ENCODE measurements at regions not wholly inside any gene's neighbourhood (a gene's known extent, or its start where the extent isn't known, plus 50 kb on each side); places are given as distances from the start of the nearest gene placed in this dataset.

DNA sequence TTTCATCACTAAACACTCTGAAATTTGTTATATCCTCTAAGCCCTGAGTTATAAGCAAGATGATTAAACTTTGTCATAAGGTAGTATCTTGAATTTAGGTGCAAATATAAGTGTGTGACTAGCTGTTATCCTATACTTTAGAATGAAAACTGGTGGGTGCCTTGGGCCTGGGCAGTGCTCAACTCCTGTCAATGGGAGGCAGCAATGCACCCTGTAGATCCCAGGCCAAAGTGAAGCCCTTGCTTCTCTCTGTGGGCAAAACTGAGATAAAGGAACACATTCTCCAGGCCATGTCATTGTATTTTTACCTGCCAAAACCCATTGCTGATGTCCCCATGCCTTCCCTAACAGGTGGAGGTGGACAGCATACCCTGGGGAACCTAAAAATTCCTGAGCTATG lies 525.2 kb downstream of the TNS1 start:
- DNase-seq (ENCODE audit: low spot score): no peak

GRCh38 chr2:217475791-217476190 lies 527.0 kb downstream of the TNS1 start:
- DNase-seq (ENCODE audit: low spot score): no peak

DNA sequence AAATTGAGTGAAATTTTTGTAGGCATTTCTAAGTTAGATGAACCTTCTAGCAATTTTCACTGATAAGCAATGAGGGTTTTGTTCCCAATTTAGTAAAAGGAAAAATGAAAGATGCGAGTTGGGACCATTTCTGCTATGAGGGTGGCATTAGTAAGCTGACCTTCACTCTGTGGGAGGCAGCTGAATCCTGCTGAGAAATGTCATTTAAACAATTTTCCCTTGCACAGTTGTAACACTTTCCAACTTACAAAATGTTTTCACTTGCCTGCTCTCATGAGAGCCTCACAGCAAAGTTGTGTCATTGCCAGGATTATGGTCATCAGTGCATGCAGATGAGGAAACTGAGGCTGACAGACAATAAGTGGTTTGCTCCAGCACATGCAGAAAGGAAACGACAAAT lies 527.7 kb downstream of the TNS1 start:
- DNase-seq (ENCODE audit: low spot score): no peak

DNA sequence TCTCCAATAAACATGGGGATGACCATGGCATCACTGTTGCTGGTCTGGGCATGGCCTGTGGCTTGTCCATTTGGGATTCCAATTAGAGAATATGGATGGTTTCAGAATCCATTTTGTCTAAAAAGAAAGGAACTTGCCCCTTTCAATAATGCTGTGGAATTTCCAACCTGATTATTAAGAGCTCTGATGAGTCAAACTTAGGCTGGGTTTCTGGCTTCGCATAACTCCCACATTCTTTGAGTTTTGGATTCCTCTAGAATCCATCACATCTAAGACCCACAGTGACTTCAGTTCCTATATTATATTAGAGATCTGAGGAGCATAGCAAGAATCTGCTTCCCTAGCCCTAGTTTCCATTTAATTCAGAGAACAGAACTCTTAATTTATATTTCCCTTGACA lies 531.5 kb downstream of the TNS1 start:
- no peak for DNase-seq (ENCODE audit: low spot score)

DNA sequence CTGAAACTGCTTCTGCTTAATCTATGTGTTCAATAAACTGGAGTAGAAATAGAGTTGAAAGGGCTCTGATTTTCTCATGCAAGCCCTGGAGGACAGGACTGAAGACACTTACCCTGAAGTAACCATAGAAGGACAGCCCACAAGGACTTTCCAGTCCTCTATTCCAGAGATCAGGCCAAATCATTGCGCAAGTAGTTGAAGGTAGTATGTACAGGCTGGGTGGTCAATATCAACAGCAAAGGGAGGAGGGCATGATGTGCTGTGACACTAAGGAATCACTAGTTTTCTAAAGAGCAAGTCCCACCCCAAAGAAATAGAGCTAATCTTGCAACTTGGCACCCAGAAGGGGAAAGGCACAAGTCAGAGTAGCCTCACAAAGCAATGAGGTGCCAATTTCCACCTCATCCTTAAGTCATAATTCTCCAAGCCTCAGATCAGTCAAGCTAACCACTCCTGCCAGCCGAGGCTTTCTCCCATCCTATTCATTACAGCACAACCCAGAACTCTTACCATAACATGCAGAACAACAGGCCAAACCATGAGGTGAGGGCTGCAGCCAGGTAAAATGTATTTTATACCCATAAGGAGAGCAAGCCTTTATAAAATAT lies 533.5 kb downstream of the TNS1 start:
- DNase-seq (ENCODE audit: low spot score): no peak

GRCh38 chr2:217468042-217468830 lies 534.6 kb downstream of the TNS1 start:
- DNase-seq (ENCODE audit: low spot score): no peak

- DNase-seq (ENCODE audit: low spot score): no peak
Observed at GRCh38 chr2:217467331-217467730, 535.5 kb downstream of the TNS1 start.

DNA sequence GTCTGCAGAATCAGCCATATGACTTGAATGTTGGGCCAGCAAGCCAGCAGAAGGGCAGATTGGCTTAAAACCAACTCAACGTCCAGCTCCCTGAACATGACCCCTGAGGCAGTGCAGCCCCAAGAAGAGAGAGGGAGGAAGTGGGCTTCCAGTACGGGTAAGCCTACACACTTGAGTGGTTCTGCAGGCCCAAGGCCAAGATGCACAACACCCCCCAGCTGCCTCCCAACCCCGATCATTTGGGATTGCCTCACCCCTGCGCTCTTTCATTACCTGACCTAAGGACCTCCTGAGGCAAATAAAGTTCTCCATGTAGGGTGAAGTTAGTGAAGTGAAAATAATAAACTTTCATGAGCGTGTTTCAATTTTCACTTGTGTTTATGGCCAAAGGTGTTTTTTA lies 536.0 kb downstream of the TNS1 start:
- no peak for DNase-seq (ENCODE audit: low spot score)

DNA sequence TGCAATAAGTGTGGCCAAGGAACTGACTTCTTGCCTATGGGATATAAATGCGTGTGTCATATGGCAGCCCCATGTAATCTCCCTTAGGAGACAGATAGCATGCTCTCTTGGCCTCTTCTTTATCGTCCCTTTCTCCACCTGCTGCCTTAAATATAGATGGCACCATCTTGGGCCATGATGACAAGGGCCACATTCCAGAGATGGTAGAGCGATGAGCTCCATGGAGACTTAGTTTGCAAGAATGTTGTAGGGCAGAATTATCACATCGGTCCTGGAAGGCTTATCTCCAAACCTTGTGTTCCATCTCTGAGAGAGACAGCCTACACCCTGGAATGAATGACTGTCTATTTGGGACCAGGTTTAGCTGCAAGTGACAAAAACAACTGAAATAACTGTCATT lies 536.7 kb downstream of the TNS1 start:
- DNase-seq (ENCODE audit: low spot score): no peak

DNA sequence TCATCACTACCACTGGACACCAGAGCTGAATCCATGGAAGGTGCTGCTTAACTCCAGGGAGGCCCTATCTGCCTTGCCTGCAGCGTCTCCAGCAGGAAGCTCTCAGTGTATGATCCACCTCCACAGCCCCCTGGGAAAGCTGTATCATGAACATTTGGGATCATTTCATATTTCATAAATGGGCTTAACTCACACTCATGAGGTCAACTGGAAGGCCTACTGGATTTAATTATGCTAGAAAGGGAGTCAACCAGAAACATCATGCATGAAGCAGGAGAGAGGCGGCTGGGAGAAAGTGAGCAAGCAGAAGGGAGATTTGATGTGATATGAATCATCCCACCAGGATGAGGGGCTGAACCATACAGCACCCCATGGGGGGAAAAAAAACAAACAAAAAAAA lies 537.7 kb downstream of the TNS1 start:
- no peak for DNase-seq (ENCODE audit: low spot score)

GRCh38 chr2:217463402-217464075 lies 539.3 kb downstream of the TNS1 start:
- no peak for DNase-seq (ENCODE audit: low spot score)

DNA sequence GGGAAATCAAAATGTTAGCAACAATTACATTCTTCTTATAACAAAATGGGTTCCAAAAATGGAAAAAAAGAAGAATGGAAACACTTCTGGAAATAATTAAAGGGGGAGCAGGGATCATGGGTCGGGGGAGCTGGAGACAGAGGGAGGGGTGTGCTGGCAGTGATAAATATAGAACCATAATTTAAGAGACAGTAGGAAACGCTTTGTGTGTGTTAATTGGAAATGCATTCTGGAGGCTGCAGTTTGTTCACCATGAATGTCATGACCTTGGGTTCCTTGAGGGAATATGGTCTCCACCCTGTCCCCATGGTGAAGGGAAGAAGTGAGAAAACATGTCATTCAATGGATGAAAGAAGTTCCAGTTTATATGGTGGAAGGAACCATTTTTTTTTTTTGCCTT lies 540.7 kb downstream of the TNS1 start:
- no peak for DNase-seq (ENCODE audit: low spot score)

GRCh38 chr2:217461674-217462073 lies 541.1 kb downstream of the TNS1 start:
- no peak for DNase-seq (ENCODE audit: low spot score)

DNA sequence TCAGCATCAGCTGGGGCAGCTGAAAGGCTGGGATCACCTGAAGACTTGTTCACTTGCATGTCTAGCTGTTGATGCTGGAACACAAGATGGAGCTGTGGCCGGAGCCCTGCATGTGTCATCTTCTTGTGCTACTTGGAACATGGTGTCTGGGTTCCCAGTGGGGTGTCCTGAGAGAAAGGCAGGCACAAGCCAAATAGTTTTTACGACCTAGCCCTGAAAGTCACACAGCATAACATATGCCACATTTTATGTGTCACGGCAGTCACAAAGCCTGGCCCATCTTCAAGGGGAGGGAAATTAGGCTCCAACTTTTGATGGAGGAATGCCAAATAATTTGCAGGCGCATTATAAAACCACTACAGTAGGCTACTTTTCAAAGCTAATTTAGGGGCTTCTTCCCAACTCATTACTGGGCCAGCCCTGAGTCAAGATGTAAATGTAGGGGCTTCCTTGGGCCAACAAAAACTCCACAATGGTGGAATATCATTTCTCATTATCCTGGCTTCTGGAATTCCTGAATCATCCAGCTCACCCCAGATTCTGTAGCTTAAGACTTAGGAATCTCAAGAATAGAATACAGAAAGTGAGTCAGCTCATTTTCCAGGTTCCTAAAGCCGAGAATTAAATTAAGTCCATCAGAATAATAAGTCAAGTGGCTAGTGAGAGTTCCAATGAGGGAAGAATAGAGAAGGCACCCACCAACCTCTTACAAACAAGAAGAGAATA lies 543.0 kb downstream of the TNS1 start:
- no peak for DNase-seq (ENCODE audit: low spot score)

DNA sequence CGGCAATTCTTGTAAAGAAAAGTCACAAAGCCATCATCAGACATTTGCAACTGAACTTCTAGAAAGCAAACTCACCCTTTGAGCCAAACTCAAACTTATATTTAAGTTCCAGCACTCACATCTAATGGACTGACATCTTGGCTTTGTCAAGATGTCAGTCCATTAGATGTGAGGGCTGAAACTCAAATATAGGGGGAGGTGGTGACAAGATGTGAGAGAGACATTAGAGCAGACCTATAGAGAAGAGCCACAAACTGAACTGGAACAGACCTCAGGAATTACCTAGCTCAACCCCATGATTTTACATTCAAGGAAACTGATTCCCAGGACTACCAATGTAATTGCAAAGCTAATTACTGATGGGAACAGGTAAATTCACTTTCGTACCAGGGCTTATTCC lies 543.8 kb downstream of the TNS1 start:
- no peak for DNase-seq (ENCODE audit: low spot score)

- no peak for DNase-seq (ENCODE audit: low spot score)
Observed at GRCh38 chr2:217456016-217456415, 546.8 kb downstream of the TNS1 start.

GRCh38 chr2:217452928-217453327 lies 549.9 kb downstream of the TNS1 start:
- no peak for DNase-seq (ENCODE audit: low spot score)

DNA sequence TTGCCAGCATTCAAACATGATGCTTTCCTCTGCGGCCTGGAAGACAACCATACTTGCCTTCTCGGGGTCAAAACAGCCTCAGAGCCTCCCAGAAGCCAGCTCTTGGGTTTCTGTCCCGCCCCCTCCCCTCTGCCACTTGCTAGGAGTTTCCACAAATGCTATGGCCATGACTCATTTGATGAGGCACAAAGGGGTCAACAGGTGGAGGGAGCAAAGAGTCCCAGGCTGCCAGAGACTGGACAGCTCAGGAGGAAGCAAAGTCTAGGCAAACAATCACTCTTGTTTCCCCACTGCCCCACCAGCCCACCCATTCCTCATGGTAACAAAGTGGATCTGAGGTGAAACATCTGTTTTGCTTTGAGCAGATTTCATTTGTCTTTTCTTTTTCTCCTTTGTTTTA lies 551.1 kb downstream of the TNS1 start:
- no peak for DNase-seq (ENCODE audit: low spot score)

GRCh38 chr2:217449444-217449843 lies 553.4 kb downstream of the TNS1 start:
- DNase-seq (ENCODE audit: low spot score): no peak

DNA sequence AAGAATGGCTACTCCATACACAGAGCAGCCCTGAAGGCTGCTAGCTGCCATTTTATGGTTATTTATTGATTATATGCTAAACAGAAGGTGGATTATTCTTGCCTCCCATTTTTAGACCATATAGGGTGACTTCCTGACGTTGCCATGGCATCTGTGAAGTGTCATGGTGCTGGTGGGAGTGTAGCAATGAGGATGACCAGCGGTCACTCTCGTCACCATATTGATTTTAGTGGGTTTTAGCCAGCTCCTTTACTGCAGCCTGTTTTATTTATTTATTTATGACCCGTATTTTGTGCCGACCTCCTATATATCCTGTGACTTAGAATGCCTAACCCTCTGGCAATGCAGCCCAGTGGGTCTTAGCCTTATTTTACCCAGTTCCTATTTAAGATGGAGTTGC lies 553.9 kb downstream of the TNS1 start:
- DNase-seq (ENCODE audit: low spot score): no peak

DNA sequence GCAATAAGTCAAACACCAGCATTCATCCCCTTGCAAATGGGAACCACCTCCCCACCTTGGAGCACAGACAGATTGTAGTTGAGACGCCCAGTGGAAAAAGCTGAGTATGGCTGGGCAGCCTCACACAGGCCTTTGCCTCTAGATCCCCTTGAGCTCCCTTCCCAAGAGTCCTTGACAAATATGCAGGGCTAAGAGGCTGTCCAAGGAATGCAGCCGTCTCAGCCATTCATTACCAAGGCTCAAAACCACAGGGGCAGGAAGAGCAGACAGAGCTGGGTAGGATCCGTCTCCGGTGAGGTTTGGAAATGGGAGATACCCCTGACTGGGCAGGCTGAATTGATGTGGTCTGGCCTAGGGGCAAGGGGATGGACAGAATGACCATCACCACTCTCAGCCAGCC lies 557.1 kb downstream of the TNS1 start:
- DNase-seq (ENCODE audit: low spot score): no peak

DNA sequence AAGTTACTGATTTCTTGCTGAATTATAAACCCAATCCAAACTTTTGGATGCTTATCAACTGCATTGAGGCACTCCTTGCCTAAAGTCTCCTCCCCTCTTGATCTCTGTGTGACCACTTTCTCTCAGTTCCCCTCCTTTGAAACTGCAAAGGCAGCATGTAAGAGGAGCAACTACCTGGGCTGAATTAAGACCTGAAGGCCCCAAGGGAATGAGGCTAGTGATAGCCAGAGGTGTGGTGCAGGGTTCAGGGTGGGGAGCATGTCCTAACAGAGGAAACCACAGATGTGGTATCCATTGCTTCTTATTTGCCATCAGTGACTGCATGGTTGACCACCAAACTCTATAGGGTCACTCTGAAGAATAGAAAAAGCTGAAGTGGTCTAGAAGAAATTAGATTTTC lies 557.9 kb downstream of the TNS1 start:
- no peak for DNase-seq (ENCODE audit: low spot score)

GRCh38 chr2:217444509-217444908 lies 558.3 kb downstream of the TNS1 start:
- DNase-seq (ENCODE audit: low spot score): no peak
